Stimulated activated CD4-positive, alpha-beta T cell treated with anti-CD3 and anti-CD28 coated beads, Interleukin-1b, Interleukin-23, amount 100 ng/mL, for 48 hours (primary cell): ENCODE measurements at regions not wholly inside any gene's neighbourhood (a gene's known extent, or its start where the extent isn't known, plus 50 kb on each side); places are given as distances from the start of the nearest gene placed in this dataset.
"Not testable (repeated sequence)": the region's sequence is repeated elsewhere in the genome, so short reads cannot be mapped to it uniquely, and the experiment has no call there.

Experiments used
- DNase-seq: peaks from one replicate; pipeline ENCODE4 v3.0.0-alpha.2; 2020

DNA sequence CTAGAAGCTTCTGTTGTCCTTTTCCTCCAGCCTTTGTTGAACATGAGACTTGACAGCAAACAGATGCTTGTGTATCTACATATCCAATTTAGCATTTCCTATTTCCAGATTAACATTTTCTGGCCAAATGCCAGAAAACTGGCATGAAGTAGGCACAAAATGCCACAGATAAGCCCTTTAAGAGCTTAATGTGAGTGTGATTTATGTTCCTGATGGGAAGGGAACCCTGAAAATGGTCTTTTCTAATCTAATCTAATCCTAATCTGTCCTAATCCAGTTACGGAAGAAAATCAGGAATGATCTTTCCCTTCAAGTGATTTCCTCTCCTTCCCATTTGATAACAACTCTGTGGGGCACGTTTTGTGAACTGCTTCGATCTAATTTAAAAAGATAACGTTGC, 133.0 kb upstream of the C1QTNF7 start:
- DNase-seq, result no peak

DNA sequence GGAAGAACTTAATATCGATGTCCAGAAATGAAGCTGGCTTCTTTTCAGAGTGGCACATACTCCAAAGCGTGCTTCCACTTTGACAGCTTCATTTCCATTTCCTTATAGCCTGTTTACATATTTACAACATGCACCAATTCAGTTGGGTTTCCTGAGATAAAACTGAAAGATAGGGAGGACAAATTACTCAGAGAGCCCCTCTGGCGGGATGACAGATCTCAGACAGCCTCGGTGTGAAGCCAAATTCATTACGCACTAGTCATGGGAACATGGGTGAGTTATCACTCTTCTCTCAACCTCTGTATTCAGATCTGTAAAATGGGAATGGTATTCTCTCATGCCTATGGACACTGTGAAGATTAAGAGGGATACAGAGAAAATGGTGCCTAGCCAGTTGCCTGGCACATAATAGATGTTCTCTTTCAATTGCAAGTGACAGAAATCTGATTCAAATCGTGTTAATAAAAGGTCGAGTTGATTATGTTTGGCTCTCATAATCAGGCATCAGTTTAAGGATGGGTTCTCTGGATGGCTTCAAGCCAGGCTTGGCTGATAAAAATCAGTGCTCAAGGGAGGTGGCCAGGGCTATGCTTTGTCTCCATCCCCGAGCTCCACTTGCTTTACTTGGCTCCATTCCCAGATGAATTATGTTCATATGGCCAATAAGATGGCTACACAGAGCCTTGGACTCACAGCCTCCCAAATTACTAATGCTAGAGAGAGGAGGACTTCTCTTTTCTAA, 132.2 kb upstream of the C1QTNF7 start:
- no peak for DNase-seq

DNA sequence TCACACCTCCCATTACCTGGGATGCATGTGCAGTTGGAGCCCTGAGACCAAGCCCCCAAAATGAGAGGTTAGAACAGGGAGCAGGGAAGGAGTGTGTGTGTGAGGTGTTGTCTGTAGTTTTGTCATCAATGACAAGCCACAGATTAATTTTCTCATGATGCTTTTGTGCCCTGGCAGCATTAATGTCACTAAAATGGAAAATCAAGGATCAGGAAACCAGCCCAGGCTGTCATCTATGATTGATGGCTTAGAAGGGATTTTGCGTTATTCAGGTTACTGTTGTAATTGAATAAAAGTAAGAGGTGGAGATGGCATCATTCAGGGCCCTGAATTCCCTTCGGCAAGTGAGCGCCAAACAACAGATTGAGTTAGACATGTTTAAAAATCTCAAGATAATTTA, 130.5 kb upstream of the C1QTNF7 start:
- DNase-seq, result no peak

DNA sequence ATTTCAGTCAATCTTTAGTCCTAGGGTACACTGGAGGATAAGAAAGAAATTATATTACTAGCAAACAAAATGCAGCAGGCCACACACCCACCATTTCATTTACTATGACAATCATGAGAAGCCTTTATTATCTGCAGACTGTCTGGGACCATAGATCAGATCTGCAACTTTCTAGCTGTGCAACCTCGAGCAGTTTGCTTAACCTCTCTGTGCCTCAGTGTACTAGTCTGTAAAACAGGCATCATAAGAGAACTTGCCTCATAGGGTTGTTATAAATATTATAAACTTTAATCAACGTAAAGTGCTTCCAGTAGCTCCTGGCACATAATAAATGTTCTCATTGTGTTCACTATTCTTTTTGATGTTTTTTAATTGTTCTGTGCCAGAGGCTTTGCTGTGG, 128.2 kb upstream of the C1QTNF7 start:
- DNase-seq, result no peak

DNA sequence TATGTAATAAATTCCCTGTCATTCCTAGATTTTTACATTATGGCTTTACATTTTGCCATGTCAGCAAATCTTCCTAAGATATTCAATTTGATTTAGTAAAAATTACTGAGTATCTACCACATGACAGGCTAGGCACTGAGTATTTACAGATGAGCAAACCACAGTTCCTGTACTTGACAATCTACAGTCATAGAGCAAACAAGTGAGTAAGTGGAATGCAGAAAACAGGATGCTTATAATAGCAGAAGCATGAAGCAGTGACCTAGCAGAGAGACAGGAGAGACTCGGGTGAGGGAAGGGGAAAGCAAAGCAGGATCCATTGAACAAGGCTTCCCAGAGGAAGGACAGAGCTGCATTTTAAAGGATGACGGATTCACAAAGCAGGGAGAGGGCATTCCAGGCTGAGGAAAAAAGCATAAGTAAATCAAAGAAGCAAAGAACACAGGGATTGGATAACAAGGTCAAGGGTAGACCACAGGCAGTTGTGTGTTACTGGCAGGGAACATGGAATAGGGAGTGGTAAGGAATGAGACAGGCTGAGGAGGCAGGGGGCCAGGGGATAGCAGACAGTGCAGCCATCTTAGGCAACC, 124.7 kb upstream of the C1QTNF7 start:
- no peak for DNase-seq

DNA sequence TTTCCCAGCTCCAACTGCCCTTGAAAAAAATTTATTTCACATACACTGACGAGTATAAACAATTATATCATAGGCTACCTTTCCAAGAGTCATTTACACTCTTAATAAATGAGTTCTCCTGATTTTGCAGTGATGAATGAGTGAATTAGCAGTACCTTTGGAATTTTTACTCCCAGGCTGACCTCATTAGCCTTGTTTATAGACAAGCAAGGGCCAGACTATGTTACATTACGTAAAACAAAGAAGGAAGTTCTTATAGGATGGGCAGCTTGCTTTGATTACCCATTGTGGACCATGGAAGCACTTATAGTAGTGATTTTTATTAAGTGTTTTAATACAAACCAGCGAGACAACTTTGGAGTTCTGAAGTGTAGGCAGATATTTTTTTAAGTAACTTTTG, 112.9 kb upstream of the C1QTNF7 start:
- DNase-seq, result no peak

DNA sequence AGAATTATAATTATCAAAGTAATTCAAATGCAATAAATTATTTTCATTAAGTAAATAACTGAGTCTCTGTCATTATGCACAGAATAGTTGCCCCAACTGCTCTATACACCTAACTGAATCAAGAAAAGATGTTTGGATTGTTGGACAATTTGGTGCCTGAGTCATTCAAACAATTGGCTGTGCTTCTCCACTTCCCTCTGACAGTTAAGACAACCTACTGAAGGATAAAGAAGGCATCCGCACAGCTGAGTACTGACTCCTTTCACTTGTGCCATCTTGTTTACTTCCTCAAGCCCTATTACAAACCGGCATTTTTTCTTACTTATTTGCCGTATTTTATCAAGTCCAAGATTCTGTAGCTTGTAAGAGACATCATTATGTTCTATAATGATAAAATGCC, 110.6 kb upstream of the C1QTNF7 start:
- no peak for DNase-seq

DNA sequence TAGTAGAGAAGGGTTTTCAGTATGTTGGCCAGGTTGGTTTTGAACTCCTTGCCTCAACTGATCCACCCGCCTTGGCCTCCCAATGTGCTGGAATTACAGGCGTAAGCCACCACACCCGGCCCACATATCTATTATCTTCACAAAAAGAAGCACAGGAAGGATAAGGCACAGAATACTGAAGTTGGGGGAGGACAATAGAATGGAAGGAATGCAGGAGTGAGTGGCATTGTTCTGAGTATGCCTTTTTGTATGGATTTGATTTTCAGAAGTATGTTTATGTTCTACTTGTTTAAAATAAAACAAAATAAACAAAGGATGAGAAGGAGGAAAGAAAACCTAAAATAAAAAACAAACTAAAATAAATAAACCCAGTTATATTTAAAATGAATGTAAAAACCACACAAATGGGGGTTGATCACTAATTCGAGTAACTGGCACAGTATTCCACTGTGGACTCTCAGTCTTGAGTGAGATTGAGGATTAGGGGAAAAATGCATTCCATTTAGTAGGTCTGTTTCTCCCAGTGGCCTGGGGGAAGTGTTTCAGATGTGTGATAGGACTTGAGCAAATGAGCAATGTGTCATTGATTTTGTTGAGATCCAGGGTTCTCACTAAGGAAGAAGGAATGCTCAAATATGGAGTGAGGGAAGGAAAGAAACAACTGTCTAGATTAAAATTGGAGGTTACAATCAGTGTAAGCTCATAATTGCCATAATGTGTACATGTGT, 109.0 kb upstream of the C1QTNF7 start:
- DNase-seq, result no peak

DNA sequence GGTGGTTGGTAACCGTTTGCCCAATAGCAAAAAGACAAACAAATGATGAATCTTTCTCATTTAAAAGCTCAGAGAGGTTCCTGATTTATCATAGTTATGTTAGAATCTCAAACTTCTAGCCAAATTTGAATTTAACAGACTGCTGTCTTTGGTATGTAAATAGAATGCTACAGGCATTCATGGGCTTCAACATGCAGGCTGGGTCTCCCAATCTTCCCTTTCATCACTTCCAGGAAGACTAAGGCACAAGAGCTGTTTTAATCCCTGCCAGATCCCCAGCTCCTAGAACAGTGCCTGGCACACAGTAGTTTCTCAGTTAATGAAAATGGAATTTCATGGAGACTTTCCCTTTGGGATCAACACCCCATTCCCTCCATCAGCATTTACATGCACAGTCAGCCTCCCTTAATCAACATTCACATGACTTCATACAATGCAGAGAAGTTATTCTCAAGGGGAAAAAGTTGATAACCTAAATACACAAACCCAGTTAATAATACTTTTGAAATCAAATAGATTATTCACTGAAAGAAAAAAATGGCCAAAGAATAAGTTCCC, 107.6 kb upstream of the C1QTNF7 start:
- DNase-seq, result no peak

DNA sequence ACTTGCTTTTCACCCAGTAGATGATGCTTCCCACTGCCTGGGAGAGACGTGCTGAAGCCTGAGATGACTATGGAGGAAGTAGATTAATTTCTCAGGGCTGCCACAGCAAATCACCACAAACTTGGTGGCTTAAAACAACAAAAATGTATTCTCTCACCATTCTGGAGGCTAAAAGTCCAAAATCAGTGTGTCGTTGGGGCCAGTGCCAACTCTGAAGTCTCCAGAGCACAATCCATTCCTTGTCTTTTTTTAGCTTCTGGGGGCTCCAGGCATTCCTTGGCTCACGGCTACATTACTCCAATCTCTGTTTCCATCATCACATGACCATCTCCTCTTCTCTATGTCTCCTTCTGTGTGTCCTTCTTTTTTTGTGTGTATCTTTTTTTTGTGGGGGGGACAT, 105.8 kb upstream of the C1QTNF7 start:
- no peak for DNase-seq

DNA sequence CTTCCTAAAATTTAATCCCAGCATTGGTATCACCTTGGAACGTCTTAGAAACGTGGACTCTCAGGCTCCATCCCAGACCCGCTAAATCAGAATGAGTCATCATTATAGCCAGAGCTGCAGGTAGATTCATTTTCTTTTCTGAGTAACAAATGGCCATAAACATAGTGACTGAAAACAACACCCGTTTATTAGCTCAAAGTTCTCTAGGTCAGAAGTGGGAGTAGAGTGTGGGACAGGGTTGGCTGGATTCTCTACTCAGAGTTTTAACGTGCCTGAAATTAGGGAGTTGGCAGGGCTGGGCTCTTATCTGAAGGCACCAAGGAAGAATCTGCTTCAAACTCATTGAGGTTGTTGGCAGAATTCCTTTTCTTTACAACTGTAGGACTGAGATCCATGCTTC, 101.8 kb upstream of the C1QTNF7 start:
- DNase-seq, result no peak

DNA sequence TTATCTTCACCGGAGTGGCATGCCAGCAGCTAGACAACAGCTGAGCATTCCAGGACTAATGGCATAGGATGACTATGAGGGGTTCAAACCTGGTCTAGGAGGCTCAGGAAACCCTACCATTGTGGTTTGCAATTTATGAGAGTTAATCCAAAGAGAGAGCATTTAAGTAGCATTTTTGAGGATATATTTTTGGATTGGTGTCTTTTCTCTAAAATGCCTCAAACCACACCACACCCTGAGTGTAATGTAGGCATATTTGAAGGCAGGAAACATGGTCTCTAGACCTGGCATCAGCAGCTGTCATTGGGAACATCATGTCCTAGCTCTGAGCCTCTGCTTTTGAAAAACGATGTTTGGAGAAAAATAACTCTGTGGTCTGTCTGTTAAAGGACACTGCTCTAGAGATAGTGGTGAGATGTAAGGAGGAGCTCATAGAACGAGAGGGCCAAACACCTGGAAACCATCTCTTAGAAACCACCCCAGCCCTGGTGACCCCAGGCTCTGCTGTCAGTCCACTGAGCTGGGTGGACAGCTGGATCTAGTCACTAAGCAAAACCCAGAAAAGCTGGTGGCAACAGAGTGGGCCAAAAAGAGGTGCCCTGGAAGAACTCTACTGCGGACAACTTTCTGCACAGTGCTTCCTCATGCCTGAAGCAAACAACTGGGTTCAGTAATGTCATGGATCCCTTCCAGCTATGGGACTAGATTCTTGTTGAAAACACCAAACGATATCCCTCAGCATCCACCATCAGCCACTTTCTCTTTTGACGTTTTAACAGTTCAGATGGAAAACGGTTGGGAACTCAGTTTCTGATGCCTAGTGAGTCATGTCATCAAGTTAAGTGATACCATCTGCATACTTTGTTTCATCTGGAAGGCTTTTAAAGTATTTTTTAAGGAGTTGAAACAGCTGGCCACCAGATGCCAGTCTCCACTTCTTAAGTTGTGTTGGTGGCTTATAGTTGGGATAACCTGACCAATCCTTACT, 100.2 kb upstream of the C1QTNF7 start:
- DNase-seq, result no peak

DNA sequence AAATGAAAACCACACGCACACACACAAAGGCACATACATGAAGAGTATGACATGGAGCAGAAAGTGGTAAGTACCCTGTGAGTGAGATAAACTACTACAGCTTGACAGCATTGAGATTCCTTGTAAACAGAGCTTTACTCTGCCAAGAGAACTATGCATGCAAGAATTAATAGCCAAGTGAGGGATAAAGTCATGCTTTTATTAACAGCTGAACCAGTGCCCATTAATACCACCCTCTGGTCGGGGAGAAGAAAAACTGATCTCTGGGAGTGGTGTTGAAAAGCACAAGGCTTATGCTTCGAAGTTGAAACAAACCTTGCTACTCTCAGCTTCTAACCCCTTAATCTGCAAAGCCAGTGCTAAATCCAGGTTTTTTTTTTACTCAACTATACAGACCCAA, 95.9 kb upstream of the C1QTNF7 start:
- no peak for DNase-seq

DNA sequence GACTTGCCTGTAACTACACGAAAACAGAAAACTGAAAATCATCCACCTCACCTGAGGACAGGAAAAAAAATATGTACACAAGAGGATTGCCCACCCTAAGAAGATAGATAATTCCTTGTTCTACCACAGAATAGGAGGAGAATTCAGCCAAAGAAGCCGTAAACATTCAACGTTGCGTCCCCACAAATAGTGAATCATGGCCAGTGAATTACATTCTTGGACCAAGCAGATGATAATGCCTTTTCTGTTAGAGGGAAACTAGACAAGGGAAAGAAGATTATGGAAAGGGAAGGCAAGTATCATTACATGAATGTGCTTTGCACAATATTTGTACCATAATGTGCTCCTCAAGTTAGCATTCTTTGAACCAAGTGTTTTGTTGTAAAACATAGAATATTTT, 95.5 kb upstream of the C1QTNF7 start:
- no peak for DNase-seq

DNA sequence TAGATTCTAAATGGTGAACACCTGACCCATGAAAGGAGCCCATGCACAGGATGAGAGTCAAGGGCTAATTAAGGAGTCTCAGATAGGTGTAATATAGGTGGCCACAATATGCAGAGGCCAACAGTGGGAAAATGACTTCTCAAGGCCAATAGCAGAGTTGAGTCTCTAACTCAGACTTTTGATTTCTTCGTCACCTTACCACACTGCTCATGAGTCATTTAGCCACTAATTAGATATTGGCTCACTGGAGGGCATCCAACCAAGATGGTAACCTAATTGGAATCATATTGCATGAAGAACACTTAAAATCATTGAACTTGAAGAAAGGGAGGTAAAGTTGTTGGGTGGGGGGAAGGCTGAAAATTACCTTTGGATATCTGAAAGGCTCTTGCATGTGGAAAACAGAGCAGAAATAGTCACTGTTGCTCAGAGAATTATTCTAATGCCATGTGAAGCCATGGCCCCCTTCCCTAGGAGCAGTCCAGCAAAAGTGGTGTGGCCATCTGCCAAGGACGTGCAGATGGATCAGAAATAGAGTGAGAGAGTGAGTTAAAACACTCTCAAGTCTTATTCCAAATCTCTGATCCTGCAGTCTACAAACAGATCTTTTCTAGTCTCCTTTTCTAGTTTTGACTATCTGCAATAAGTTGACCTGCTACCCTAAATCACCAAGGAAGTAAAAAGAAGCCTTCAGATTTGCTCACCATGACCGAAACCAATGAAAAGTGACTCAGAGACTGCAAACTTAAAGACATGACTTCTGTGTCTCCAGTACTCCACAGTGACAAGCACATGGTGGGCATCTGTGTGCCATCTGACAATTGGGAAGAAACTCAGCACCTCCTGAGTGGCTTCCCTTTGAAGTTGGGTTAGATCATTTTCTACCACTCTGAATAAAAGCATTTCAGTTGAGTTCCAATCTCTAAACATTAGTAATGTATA, 93.9 kb upstream of the C1QTNF7 start:
- no peak for DNase-seq

DNA sequence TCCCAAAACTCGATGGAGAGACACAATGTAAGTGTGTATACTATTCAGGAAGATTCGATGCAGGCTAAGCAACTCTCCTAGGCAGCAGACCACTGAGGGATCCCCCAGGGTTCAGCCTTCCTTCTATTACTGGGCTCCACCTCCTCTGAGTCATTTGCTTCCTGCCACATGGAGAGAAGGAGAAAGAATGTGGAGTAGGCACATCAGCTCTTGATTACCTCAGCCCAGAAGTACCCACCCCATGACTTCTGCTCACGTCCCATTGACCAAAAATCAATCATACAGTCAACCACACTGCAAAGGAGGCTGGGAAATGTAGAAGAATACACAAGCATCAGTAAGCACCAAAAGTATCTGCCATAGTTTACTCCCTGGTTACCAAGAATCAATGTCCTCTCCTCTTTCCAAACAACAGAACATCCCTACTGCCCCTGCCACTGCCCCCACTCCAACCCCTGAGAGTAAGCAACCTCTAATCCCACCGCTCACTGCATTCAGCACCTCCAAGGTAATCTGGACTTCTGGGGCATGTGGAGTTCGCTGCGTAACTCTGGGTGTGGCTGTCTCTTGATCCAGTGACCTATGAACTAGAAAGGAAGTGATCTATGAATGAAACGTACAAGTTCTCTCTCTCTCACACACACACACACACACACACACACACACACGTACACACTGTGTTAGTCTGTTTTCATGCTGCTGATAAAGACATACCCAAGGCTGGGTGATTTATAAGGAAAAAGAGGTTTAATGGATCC, 91.2 kb upstream of the C1QTNF7 start:
- DNase-seq, result no peak

DNA sequence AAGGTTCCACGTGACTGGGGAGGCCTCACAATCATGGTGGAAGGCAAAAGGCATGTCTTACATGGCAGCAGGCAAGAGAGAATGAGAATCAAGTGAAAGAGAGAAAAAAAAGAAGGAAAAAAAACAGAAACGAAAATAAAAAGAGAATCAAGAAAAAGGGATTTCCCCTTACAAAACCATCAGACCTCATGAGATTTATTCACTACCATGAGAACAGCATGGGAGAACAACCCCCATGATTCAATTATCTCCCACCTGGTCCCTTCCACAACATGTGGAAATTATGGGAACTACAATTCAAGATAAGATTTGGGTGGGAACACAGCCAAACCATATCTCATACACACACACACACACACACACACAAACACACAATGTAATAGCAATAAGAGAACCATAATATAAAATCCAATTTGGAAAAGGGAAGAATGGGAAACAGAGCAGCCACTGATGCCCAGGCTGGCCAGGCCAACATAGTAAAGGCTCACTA, 90.6 kb upstream of the C1QTNF7 start:
- DNase-seq, result not testable (repeated sequence)

DNA sequence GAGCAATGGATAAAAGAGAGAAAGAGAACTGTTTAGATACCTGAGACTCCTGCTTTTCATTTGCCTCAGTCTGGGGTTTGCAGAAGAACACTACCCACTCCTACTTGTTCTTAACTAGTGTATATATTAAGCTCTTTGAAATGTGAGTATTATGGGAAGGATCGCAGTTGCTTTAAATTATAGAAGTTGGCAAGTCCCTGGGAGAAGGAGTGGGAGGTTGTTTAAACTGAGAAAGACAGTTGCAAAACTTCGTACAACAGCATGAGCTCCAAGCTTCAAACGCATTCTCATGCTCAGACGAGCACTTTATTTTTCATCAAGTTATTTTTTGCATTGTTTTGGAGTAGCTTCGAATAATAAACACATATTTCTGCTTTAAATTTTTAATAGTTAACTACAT, 88.1 kb upstream of the C1QTNF7 start:
- no peak for DNase-seq

DNA sequence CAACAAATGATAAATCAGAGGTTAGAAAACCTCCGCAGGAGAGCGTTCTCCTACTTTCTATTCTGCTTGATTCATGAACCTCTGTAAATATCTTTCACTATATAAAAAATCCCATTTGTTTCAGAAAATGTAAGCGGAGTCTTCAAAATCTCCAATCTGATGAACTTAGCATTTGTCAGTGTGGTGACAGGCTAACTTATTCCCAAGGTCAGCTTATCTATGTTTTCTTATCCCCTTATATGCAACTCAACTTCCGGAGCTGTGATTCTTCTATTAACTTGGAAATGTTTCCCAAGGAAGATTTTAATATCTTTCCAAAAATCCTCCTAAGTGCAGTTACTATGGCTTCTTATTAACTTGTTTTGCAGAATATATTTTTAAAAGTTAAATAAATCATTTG, 87.5 kb upstream of the C1QTNF7 start:
- DNase-seq, result no peak

DNA sequence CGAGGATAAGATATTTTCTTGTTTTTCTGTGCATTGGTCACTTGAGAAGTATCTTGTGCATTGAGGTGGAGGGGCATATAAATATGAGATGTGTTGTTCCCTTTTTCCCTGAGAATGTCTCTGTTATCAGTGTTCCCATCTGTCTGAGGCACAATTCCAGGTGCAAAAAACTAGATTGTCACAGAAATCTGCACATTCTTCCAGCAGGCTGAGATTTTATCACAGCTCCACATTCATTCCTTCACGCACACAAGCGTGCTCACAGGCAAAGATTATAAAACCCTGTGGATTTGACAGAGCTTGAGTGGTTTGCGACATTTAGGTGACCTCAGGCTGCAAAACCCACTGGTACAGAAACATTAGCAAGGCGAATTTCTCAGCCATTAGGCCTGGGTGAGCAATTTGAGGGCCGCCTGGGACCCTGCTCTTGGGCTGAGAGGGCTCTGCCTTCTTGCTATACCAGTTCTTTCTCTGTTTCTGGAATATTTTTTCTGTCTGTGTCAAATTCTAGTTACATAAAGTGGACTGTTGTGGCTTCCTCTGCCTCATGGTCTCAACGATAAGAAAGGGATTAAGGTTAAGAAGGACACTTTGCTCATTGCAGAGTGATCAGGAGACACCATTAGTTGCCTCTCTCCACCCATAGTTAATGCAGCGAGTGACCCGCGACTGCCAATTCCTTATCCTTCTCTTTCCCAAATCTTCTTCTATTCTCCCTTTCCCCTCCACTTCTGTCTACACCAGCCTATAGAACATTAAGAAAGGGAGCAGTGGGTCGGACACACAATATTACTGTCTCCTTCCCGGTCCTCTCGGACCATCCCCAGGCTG, 86.7 kb upstream of the C1QTNF7 start:
- no peak for DNase-seq
